Activated CD8-positive, alpha-beta memory T cell treated with anti-CD3 and anti-CD28 coated beads, Interleukin-2, amount 10 ng/mL, durations not matched to agents 7 days and 5 days (primary cell): ENCODE measurements at regions not wholly inside any gene's neighbourhood (a gene's known extent, or its start where the extent isn't known, plus 50 kb on each side); places are given as distances from the start of the nearest gene placed in this dataset.

Experiments used
- ATAC-seq: fragments of 150-1000 bp; cut with Tn5 transposase; one replicate; pipeline ENCODE4 v1.10.0; 2021; ENCODE audit warnings: moderate library complexity
- CTCF ChIA-PET: fragments of 350-600 bp; sonication (Branson Sonifier 250); formaldehyde crosslinking; loops from one replicate; lab custom pipeline; 2021; ENCODE audit warnings: antibody characterized with exemption; lab: Charles Lee
- DNase-seq: peaks from one replicate; pipeline ENCODE4 v3.0.0-alpha.2; 2020
- H3K27ac Mint-ChIP-seq: one replicate; pipeline ENCODE4 v1.8.0; 2021; ENCODE audit warnings: mild to moderate bottlenecking, mixed read lengths
- H3K27me3 Mint-ChIP-seq: one replicate; pipeline ENCODE4 v1.8.0; 2021; ENCODE audit warnings: mixed read lengths
- H3K36me3 Mint-ChIP-seq: one replicate; pipeline ENCODE4 v1.8.0; 2021; ENCODE audit warnings: mild to moderate bottlenecking, mixed read lengths
- H3K4me1 Mint-ChIP-seq: one replicate; pipeline ENCODE4 v1.8.0; 2021; ENCODE audit warnings: mixed read lengths
- H3K4me3 Mint-ChIP-seq: one replicate; pipeline ENCODE4 v1.8.0; 2021; ENCODE audit warnings: mild to moderate bottlenecking, moderate library complexity, mixed read lengths
- H3K9me3 Mint-ChIP-seq: one replicate; pipeline ENCODE4 v1.8.0; 2022; ENCODE audit warnings: low read depth, mixed read lengths

GRCh38 chr13:29909081-29909730 lies 58.8 kb upstream of the UBL3 start:
- Mint-ChIP-seq H3K27me3 (peaks cover 2% of the 10 kb centered on the region), H3K9me3 (no peaks in the 10 kb centered on the region), H3K4me3 (no peak overlapping the region), H3K4me1 (peaks cover 19% of the 10 kb centered on the region), H3K36me3 (peaks cover 1% of the 10 kb centered on the region), H3K27ac (no peak overlapping the region)
- DNase-seq (no peak), ATAC-seq (no peak)
- CTCF ChIA-PET = interaction anchor here (0.7 kb wide), 1 partner anchor 223 kb away, joined by 3 read pairs; no protein-coding TSS in a partner anchor

- CTCF ChIA-PET = interaction anchor here (0.7 to 1.3 kb wide), 4 partner anchors 15 to 224 kb away, joined by 3 to 6 read pairs (median 3); no protein-coding TSS in a partner anchor
- Mint-ChIP-seq H3K4me1 (peaks cover 22% of the 10 kb centered on the region), H3K27ac (no peak overlapping the region), H3K4me3 (no peak overlapping the region), H3K36me3 (peaks cover 1% of the 10 kb centered on the region), H3K27me3 (peaks cover 2% of the 10 kb centered on the region), H3K9me3 (no peaks in the 10 kb centered on the region)
- DNase-seq (no peak), ATAC-seq (no peak)
These were observed 58.1 kb upstream of the UBL3 start for GRCh38 chr13:29908416-29909080.

GRCh38 chr13:29907670-29908069 lies 57.3 kb upstream of the UBL3 start:
- Mint-ChIP-seq H3K27me3 (no peaks in the 10 kb centered on the region), H3K4me3 (no peak overlapping the region), H3K27ac (no peak overlapping the region), H3K4me1 (peaks cover 29% of the 10 kb centered on the region), H3K36me3 (peaks cover 1% of the 10 kb centered on the region), H3K9me3 (no peaks in the 10 kb centered on the region)
- CTCF ChIA-PET = interaction anchor here (0.9 to 1.3 kb wide), 3 partner anchors 16 to 43 kb away, joined by 3 to 6 read pairs (median 3); no protein-coding TSS in a partner anchor
- ATAC-seq (peak; percentile 57), DNase-seq (no peak)

- no peak for ATAC-seq
- H3K4me3 Mint-ChIP-seq = no peak overlapping the region
- H3K36me3 Mint-ChIP-seq = peaks cover 3% of the 10 kb centered on the region
- H3K9me3 Mint-ChIP-seq = no peaks in the 10 kb centered on the region
- DNase-seq = no peak
- peaks cover 40% of the 10 kb centered on the region for H3K4me1 Mint-ChIP-seq
- CTCF ChIA-PET = interaction anchor here (1.1 to 1.3 kb wide), 2 partner anchors 18 to 206 kb away, joined by 3 read pairs; no protein-coding TSS in a partner anchor
- no peak overlapping the region for H3K27ac Mint-ChIP-seq
- H3K27me3 Mint-ChIP-seq = no peaks in the 10 kb centered on the region
These were observed 56.1 kb upstream of the UBL3 start for GRCh38 chr13:29906432-29907011.

GRCh38 chr13:29905845-29906244 lies 55.4 kb upstream of the UBL3 start:
- H3K36me3 Mint-ChIP-seq = peaks cover 8% of the 10 kb centered on the region
- peaks cover 3% of the 10 kb centered on the region for H3K9me3 Mint-ChIP-seq
- ATAC-seq (no peak), DNase-seq (no peak)
- H3K27ac Mint-ChIP-seq = no peak overlapping the region
- no peak overlapping the region for H3K4me3 Mint-ChIP-seq
- H3K4me1 Mint-ChIP-seq = peaks cover 41% of the 10 kb centered on the region
- peaks cover 3% of the 10 kb centered on the region for H3K27me3 Mint-ChIP-seq
- CTCF ChIA-PET = interaction anchor here (1.1 to 1.3 kb wide), 2 partner anchors 18 to 207 kb away, joined by 3 read pairs; no protein-coding TSS in a partner anchor

- no peak overlapping the region for H3K4me3 Mint-ChIP-seq
- H3K4me1 Mint-ChIP-seq = peaks cover 41% of the 10 kb centered on the region
- CTCF ChIA-PET = interaction anchor here (1.2 kb wide), 1 partner anchor 19 kb away, joined by 4 read pairs; no protein-coding TSS in a partner anchor
- DNase-seq = no peak
- H3K27me3 Mint-ChIP-seq = peaks cover 5% of the 10 kb centered on the region
- no peak for ATAC-seq
- H3K9me3 Mint-ChIP-seq = peaks cover 6% of the 10 kb centered on the region
- peaks cover 9% of the 10 kb centered on the region for H3K36me3 Mint-ChIP-seq
- no peak overlapping the region for H3K27ac Mint-ChIP-seq
These were observed 53.6 kb upstream of the UBL3 start for GRCh38 chr13:29903996-29904395.

- Mint-ChIP-seq H3K27me3 (peaks cover 5% of the 10 kb centered on the region), H3K4me3 (no peak overlapping the region), H3K9me3 (peaks cover 6% of the 10 kb centered on the region), H3K27ac (no peak overlapping the region), H3K4me1 (peaks cover 41% of the 10 kb centered on the region), H3K36me3 (peaks cover 9% of the 10 kb centered on the region)
- ATAC-seq = no peak
- CTCF ChIA-PET = interaction anchor here (1.2 kb wide), 1 partner anchor 20 kb away, joined by 4 read pairs; no protein-coding TSS in a partner anchor
- DNase-seq = no peak
These were observed 53.1 kb upstream of the UBL3 start for GRCh38 chr13:29903543-29903942.

GRCh38 chr13:29902632-29903305 lies 52.4 kb upstream of the UBL3 start:
- peaks cover 33% of the 10 kb centered on the region for H3K4me1 Mint-ChIP-seq
- H3K9me3 Mint-ChIP-seq = peaks cover 6% of the 10 kb centered on the region
- H3K27ac Mint-ChIP-seq = peak overlapping the region; percentile 75
- no peak for ATAC-seq
- H3K27me3 Mint-ChIP-seq = peaks cover 5% of the 10 kb centered on the region
- H3K36me3 Mint-ChIP-seq = peaks cover 8% of the 10 kb centered on the region
- no peak for DNase-seq
- H3K4me3 Mint-ChIP-seq = peak overlapping the region; percentile 67
- CTCF ChIA-PET = interaction anchor here (0.9 to 1.5 kb wide), 5 partner anchors 18 to 56 kb away, joined by 3 to 6 read pairs (median 4); no protein-coding TSS in a partner anchor

- peak; percentile 68 for ATAC-seq
- peak; percentile 62 for DNase-seq
- H3K27me3 Mint-ChIP-seq = peaks cover 5% of the 10 kb centered on the region
- peaks cover 8% of the 10 kb centered on the region for H3K36me3 Mint-ChIP-seq
- H3K9me3 Mint-ChIP-seq = peaks cover 6% of the 10 kb centered on the region
- CTCF ChIA-PET = interaction anchor here (0.9 to 1.5 kb wide), 7 partner anchors 18 to 212 kb away, joined by 3 to 6 read pairs (median 4); no protein-coding TSS in a partner anchor
- peak overlapping the region; percentile 67 for H3K4me3 Mint-ChIP-seq
- peaks cover 26% of the 10 kb centered on the region for H3K4me1 Mint-ChIP-seq
- peak overlapping the region; percentile 75 for H3K27ac Mint-ChIP-seq
These were observed 51.6 kb upstream of the UBL3 start for GRCh38 chr13:29901710-29902631.
